HEK293 (cell line): ENCODE measurements at regions not wholly inside any gene's neighbourhood (a gene's known extent, or its start where the extent isn't known, plus 50 kb on each side); places are given as distances from the start of the nearest gene placed in this dataset.

Experiments used
- ATF2 ChIP-seq: fragments of 450-650 bp; formaldehyde crosslinking; IDR thresholded peaks from 2 replicates; pipeline ENCODE4 v1.5.1; 2016; ENCODE audit warnings: missing biosample characterization, missing genetic modification characterization, low read depth
- CTCF ChIP-seq: fragments of 450-650 bp; formaldehyde crosslinking; IDR thresholded peaks from 2 replicates; pipeline ENCODE4 v1.5.1; 2016; ENCODE audit warnings: missing biosample characterization, missing genetic modification characterization
- ZBTB26 ChIP-seq: fragments of 450-650 bp; formaldehyde crosslinking; optimal IDR thresholded peaks from 2 replicates; pipeline ENCODE3; 2016; ENCODE audit warnings: missing biosample characterization, mild to moderate bottlenecking, missing genetic modification characterization
- ZNF140 ChIP-seq: fragments of 450-650 bp; formaldehyde crosslinking; IDR thresholded peaks from 2 replicates; pipeline ENCODE4 v1.5.1; 2016; ENCODE audit warnings: missing biosample characterization, missing genetic modification characterization

- TF ChIP-seq ZNF140 (no peak), CTCF (tag by site-specific recombination) (no peak), ATF2 (tag by site-specific recombination) (no peak), ZBTB26 (tag by site-specific recombination) (no peak)
Observed at GRCh38 chr3:101085752-101086151, 92.5 kb upstream of the ABI3BP start.
